HG02588 (cell line): ENCODE measurements at regions not wholly inside any gene's neighbourhood (a gene's known extent, or its start where the extent isn't known, plus 50 kb on each side); places are given as distances from the start of the nearest gene placed in this dataset.

ENCODE experiments used
- ATAC-seq: cut with Tn5 transposase; IDR thresholded peaks from one replicate; pipeline ENCODE4 v1.9.1; 2021; ENCODE audit warnings: mild to moderate bottlenecking, moderate library complexity; ENCODE audit not compliant: unreplicated experiment

- ATAC-seq = peak; percentile 51
Measured at GRCh38 chr3:186413615-186414415, 51.8 kb upstream of the DGKG start.

GRCh38 chr3:186411994-186412393, 50.0 kb upstream of the DGKG start:
- ATAC-seq = no peak
